Astrocyte (in vitro differentiated cells and primary cell): ENCODE measurements at regions not wholly inside any gene's neighbourhood (a gene's known extent, or its start where the extent isn't known, plus 50 kb on each side); places are given as distances from the start of the nearest gene placed in this dataset.

ENCODE experiments used
- DNase-seq: peaks from one replicate; pipeline ENCODE4 v3.0.0-alpha.2; 2010; ENCODE audit warnings: low read depth
- FAIRE-seq: peaks from 2 replicates; lab custom pipeline; 2011; peaks lifted over from hg19 to GRCh38; lab: Jason Lieb, UNC
- H2AFZ ChIP-seq: 2 replicates; pipeline ENCODE4 v1.6.0; 2012; ENCODE audit warnings: low read depth, low read length, inconsistent platforms
- H3K27ac ChIP-seq: 2 replicates; pipeline ENCODE4 v1.5.1; 2011; ENCODE audit warnings: low read depth, low read length, inconsistent platforms
- H3K27me3 ChIP-seq: 2 replicates; pipeline ENCODE4 v1.6.0; 2011; ENCODE audit warnings: low read length, inconsistent platforms; ENCODE audit not compliant: insufficient read depth
- H3K36me3 ChIP-seq: 2 replicates; pipeline ENCODE4 v1.5.1; 2011; ENCODE audit warnings: low read length, inconsistent platforms; ENCODE audit not compliant: insufficient read depth
- H3K4me1 ChIP-seq: 2 replicates; pipeline ENCODE4 v1.5.1; 2011; ENCODE audit warnings: low read length, inconsistent platforms; ENCODE audit not compliant: insufficient read depth
- H3K4me2 ChIP-seq: 2 replicates; pipeline ENCODE4 v1.6.0; 2012; ENCODE audit warnings: low read length, inconsistent platforms
- H3K4me3 ChIP-seq: 2 replicates; pipeline ENCODE4 v1.5.1; 2011; ENCODE audit warnings: low read depth, mild to moderate bottlenecking, low read length, inconsistent platforms; ENCODE audit not compliant: insufficient read depth
- H3K79me2 ChIP-seq: 2 replicates; pipeline ENCODE4 v1.6.0; 2012; ENCODE audit warnings: mild to moderate bottlenecking, low read length, inconsistent platforms; ENCODE audit not compliant: insufficient read depth
- H3K9ac ChIP-seq: 2 replicates; pipeline ENCODE4 v1.6.0; 2012; ENCODE audit warnings: mild to moderate bottlenecking, low read length, inconsistent platforms
- H3K9me3 ChIP-seq: 2 replicates; pipeline ENCODE4 v1.5.1; 2012; ENCODE audit warnings: low read depth, mild to moderate bottlenecking, low read length, inconsistent platforms; ENCODE audit not compliant: insufficient read depth
- H4K20me1 ChIP-seq: 2 replicates; pipeline ENCODE4 v1.6.0; 2012; ENCODE audit warnings: low read length, inconsistent platforms; ENCODE audit not compliant: insufficient read depth
- H3K27ac Mint-ChIP-seq: one replicate; pipeline ENCODE4 v1.8.0; 2021; ENCODE audit warnings: mild to moderate bottlenecking, mixed read lengths; ENCODE audit not compliant: unreplicated experiment
- H3K27me3 Mint-ChIP-seq: one replicate; pipeline ENCODE4 v1.8.0; 2021; ENCODE audit warnings: low read depth, mixed read lengths; ENCODE audit not compliant: unreplicated experiment
- H3K36me3 Mint-ChIP-seq: one replicate; pipeline ENCODE4 v1.8.0; 2021; ENCODE audit warnings: low read depth, mixed read lengths; ENCODE audit not compliant: unreplicated experiment
- H3K4me1 Mint-ChIP-seq: one replicate; pipeline ENCODE4 v1.8.0; 2021; ENCODE audit warnings: low read depth, mixed read lengths; ENCODE audit not compliant: unreplicated experiment
- H3K4me3 Mint-ChIP-seq: one replicate; pipeline ENCODE4 v1.8.0; 2021; ENCODE audit warnings: mild to moderate bottlenecking, moderate library complexity, mixed read lengths; ENCODE audit not compliant: unreplicated experiment
- H3K9me3 Mint-ChIP-seq: one replicate; pipeline ENCODE4 v1.8.0; 2021; ENCODE audit warnings: mild to moderate bottlenecking, mixed read lengths; ENCODE audit not compliant: unreplicated experiment
- EZH2 ChIP-seq: IDR thresholded peaks from 2 replicates; pipeline ENCODE4 v1.6.1; 2012; ENCODE audit warnings: mild to moderate bottlenecking, low read length, inconsistent platforms; ENCODE audit not compliant: insufficient read depth
- TF ChIP-seq, protein P1 (sequence below): IDR thresholded peaks from 2 replicates; pipeline ENCODE4 v1.5.1; 2011; ENCODE audit warnings: low read depth, mild to moderate bottlenecking, inconsistent platforms, low read length, moderate library complexity; ENCODE audit not compliant: insufficient read depth

DNA sequence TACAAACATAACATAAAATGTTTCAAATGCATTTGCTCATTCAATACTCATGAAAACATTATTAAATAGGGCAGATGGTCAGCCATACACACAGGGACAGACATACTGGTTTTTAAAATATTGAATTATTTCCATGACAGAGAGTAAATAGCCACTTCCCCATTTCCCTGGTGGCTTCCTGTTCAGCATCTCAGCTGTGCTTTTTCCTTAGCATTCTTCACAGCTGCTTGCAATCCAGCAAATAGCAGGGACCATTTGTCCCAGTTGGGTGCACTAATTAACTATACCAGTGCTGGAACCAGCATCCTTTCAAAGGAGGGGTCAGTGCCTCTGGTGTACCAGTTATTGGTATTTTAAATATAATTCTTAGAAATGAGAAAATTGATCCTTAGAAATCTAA lies 964.7 kb downstream of the RAB28 start:
- Mint-ChIP-seq H3K36me3 (no peaks in the 10 kb centered on the region), H3K4me1 (no peaks in the 10 kb centered on the region), H3K27me3 (no peaks in the 10 kb centered on the region), H3K27ac (no peak overlapping the region), H3K4me3 (no peak overlapping the region), H3K9me3 (peaks cover 7% of the 10 kb centered on the region)
- H3K9ac ChIP-seq: no peak overlapping the region
- no peaks in the 10 kb centered on the region for H3K27me3 ChIP-seq
- no peak for DNase-seq
- no peaks in the 10 kb centered on the region for H3K36me3 ChIP-seq
- H3K4me1 ChIP-seq: no peaks in the 10 kb centered on the region
- FAIRE-seq: no peak
- no peaks in the 10 kb centered on the region for H4K20me1 ChIP-seq
- TF ChIP-seq EZH2: no peak
- TF ChIP-seq, protein P1, sequence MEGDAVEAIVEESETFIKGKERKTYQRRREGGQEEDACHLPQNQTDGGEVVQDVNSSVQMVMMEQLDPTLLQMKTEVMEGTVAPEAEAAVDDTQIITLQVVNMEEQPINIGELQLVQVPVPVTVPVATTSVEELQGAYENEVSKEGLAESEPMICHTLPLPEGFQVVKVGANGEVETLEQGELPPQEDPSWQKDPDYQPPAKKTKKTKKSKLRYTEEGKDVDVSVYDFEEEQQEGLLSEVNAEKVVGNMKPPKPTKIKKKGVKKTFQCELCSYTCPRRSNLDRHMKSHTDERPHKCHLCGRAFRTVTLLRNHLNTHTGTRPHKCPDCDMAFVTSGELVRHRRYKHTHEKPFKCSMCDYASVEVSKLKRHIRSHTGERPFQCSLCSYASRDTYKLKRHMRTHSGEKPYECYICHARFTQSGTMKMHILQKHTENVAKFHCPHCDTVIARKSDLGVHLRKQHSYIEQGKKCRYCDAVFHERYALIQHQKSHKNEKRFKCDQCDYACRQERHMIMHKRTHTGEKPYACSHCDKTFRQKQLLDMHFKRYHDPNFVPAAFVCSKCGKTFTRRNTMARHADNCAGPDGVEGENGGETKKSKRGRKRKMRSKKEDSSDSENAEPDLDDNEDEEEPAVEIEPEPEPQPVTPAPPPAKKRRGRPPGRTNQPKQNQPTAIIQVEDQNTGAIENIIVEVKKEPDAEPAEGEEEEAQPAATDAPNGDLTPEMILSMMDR: no peak
- no peak overlapping the region for H3K27ac ChIP-seq
- H3K9me3 ChIP-seq: peaks cover 7% of the 10 kb centered on the region
- no peak overlapping the region for H3K4me3 ChIP-seq
- H2AFZ ChIP-seq: no peak overlapping the region
- H3K4me2 ChIP-seq: no peak overlapping the region
- H3K79me2 ChIP-seq: no peaks in the 10 kb centered on the region

DNA sequence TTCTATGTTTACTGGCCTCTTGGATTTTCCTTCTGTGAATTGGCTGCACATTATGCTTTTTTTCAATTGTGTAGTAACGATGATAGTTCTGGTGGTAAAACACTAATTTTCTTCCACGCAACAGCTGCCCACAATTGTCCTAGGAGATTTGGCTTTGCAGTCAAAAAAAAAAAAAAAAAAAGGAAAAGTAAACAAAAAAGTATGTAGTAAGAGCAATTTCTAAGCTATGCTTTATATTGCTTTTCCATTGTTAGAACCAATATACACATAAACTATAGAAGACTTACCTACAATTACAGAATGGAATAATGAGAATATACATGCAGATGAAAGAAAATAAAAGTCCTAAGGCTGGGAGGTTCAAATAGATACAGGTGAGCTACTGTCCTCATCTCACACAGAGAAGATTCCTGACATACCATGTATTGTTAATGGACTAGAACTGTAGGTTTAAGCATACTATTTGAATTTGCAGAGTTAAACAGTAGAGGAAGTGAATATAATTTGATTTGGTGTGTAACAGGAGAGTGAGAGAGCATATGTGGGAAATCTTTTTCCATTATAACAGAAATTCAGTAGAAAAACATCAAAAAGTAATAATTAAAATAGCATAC lies 976.2 kb downstream of the RAB28 start:
- Mint-ChIP-seq H3K9me3 (peaks cover 1% of the 10 kb centered on the region), H3K27ac (no peak overlapping the region), H3K36me3 (no peaks in the 10 kb centered on the region), H3K27me3 (no peaks in the 10 kb centered on the region), H3K4me3 (no peak overlapping the region), H3K4me1 (no peaks in the 10 kb centered on the region)
- no peak overlapping the region for H2AFZ ChIP-seq
- FAIRE-seq: no peak
- no peaks in the 10 kb centered on the region for H3K79me2 ChIP-seq
- H3K9me3 ChIP-seq: no peaks in the 10 kb centered on the region
- H3K36me3 ChIP-seq: no peaks in the 10 kb centered on the region
- H3K9ac ChIP-seq: no peak overlapping the region
- no peak overlapping the region for H3K4me2 ChIP-seq
- TF ChIP-seq EZH2: no peak
- TF ChIP-seq, protein P1: no peak
- H3K27ac ChIP-seq: no peak overlapping the region
- no peak for DNase-seq
- H4K20me1 ChIP-seq: no peaks in the 10 kb centered on the region
- no peaks in the 10 kb centered on the region for H3K27me3 ChIP-seq
- no peaks in the 10 kb centered on the region for H3K4me1 ChIP-seq
- H3K4me3 ChIP-seq: no peak overlapping the region

DNA sequence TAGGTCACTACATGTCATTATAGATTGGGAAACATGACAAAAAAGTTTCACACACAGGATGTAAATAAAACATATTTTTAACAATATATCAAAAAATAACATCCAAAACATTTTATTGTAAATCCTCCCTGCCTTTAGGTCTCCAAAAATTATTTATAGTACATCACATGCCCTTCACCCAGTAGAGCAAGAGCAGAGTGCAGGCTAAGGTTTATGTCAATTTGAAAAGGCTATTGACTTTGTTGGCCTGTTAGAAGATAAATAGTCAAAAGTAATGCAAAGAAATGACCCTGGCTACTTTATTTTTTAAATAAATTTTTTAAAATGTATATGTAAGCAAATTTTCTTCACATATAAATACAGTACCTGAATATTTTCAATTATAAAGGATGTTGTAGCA lies 983.7 kb downstream of the RAB28 start:
- no peak for FAIRE-seq
- no peaks in the 10 kb centered on the region for H4K20me1 ChIP-seq
- H3K27ac Mint-ChIP-seq: no peak overlapping the region

More for the DNA sequence above, 983.7 kb downstream of the RAB28 start:
- no peak overlapping the region for H2AFZ ChIP-seq
- no peaks in the 10 kb centered on the region for H3K27me3 Mint-ChIP-seq
- no peaks in the 10 kb centered on the region for H3K4me1 Mint-ChIP-seq
- no peak overlapping the region for H3K4me2 ChIP-seq
- no peak overlapping the region for H3K4me3 Mint-ChIP-seq
- H3K27ac ChIP-seq: no peak overlapping the region
- no peak overlapping the region for H3K9ac ChIP-seq
- no peaks in the 10 kb centered on the region for H3K9me3 Mint-ChIP-seq
- H3K36me3 ChIP-seq: no peaks in the 10 kb centered on the region
- TF ChIP-seq, protein P1: no peak
- TF ChIP-seq EZH2: no peak
- H3K4me3 ChIP-seq: no peak overlapping the region
- H3K9me3 ChIP-seq: no peaks in the 10 kb centered on the region
- H3K4me1 ChIP-seq: no peaks in the 10 kb centered on the region
- no peaks in the 10 kb centered on the region for H3K36me3 Mint-ChIP-seq
- no peaks in the 10 kb centered on the region for H3K79me2 ChIP-seq
- no peak for DNase-seq
- H3K27me3 ChIP-seq: no peaks in the 10 kb centered on the region
